ENCODE measurements at regions not wholly inside any gene's neighbourhood (a gene's known extent, or its start where the extent isn't known, plus 50 kb on each side); places are given as distances from the start of the nearest gene placed in this dataset.
A peak's percentile ranks its signal among the peaks of the same experiment; 100 is the strongest.

- DNase-seq (ENCODE audit: low read depth): no peak
- TF ChIP-seq CTCF (IDR thresholded peaks at IDR 0.05; ENCODE audit: low read depth, low read length) (no peak), POLR2A (IDR thresholded peaks at IDR 0.05; ENCODE audit: extremely low read depth, insufficient read length) (no peak), MYC (IDR thresholded peaks at IDR 0.05; ENCODE audit: low read depth, low read length) (no peak), MAX (IDR thresholded peaks at IDR 0.05; ENCODE audit: low read depth, low read length) (no peak)
- H3K4me3 ChIP-seq (ENCODE audit: low read depth, low read length): no peak overlapping the region
Observed at GRCh38 chr4:151865744-151866591, 105.2 kb upstream of the GATB start.

GRCh38 chr4:151865312-151865711, 104.5 kb upstream of the GATB start:
- TF ChIP-seq CTCF (IDR thresholded peaks at IDR 0.05; ENCODE audit: low read depth, low read length) (no peak), MYC (IDR thresholded peaks at IDR 0.05; ENCODE audit: low read depth, low read length) (no peak), POLR2A (IDR thresholded peaks at IDR 0.05; ENCODE audit: extremely low read depth, insufficient read length) (no peak), MAX (IDR thresholded peaks at IDR 0.05; ENCODE audit: low read depth, low read length) (no peak)
- DNase-seq (ENCODE audit: low read depth): peak; percentile 88
- H3K4me3 ChIP-seq (ENCODE audit: low read depth, low read length): no peak overlapping the region

- DNase-seq (ENCODE audit: low read depth): no peak
- no peak overlapping the region for H3K4me3 ChIP-seq (ENCODE audit: low read depth, low read length)
- TF ChIP-seq CTCF (IDR thresholded peaks at IDR 0.05; ENCODE audit: low read depth, low read length): no peak
- no peak for TF ChIP-seq MYC (IDR thresholded peaks at IDR 0.05; ENCODE audit: low read depth, low read length)
Observed at GRCh38 chr4:151864068-151864467, 103.3 kb upstream of the GATB start.

GRCh38 chr4:151862766-151863165, 102.0 kb upstream of the GATB start:
- no peak for DNase-seq (ENCODE audit: low read depth)
- no peak overlapping the region for H3K4me3 ChIP-seq (ENCODE audit: low read depth, low read length)
- TF ChIP-seq CTCF (IDR thresholded peaks at IDR 0.05; ENCODE audit: low read depth, low read length) (no peak), MYC (IDR thresholded peaks at IDR 0.05; ENCODE audit: low read depth, low read length) (no peak), MAX (IDR thresholded peaks at IDR 0.05; ENCODE audit: low read depth, low read length) (no peak), POLR2A (IDR thresholded peaks at IDR 0.05; ENCODE audit: extremely low read depth, insufficient read length) (no peak)

GRCh38 chr4:151860561-151861093, 99.8 kb upstream of the GATB start:
- TF ChIP-seq MAX (IDR thresholded peaks at IDR 0.05; ENCODE audit: low read depth, low read length): no peak
- TF ChIP-seq MYC (IDR thresholded peaks at IDR 0.05; ENCODE audit: low read depth, low read length): no peak
- TF ChIP-seq POLR2A (IDR thresholded peaks at IDR 0.05; ENCODE audit: extremely low read depth, insufficient read length): no peak
- TF ChIP-seq CTCF (IDR thresholded peaks at IDR 0.05; ENCODE audit: low read depth, low read length): no peak
- DNase-seq (ENCODE audit: low read depth): no peak
- no peak overlapping the region for H3K4me3 ChIP-seq (ENCODE audit: low read depth, low read length)

Measured in NB4 (cell line).